Aorta (tissue), 5 donors: ENCODE measurements at regions not wholly inside any gene's neighbourhood (a gene's known extent, or its start where the extent isn't known, plus 50 kb on each side); places are given as distances from the start of the nearest gene placed in this dataset.
"Not testable (repeated sequence)": the region's sequence is repeated elsewhere in the genome, so short reads cannot be mapped to it uniquely, and the experiment has no call there.

ENCODE experiments used
- ATAC-seq: fragments of 200-7000 bp; cut with Tn5 transposase; one replicate; pipeline ENCODE4 v1.9.1; 2022; ENCODE audit warnings: moderate library complexity; ENCODE audit not compliant: low FRiP score
- DNase-seq, 2 donors: peaks; one replicate each; pipeline ENCODE4 v3.0.0-alpha.2; 2020
- H3K27ac ChIP-seq, 2 donors: one replicate each; pipeline ENCODE4 v1.5.1; 2013; ENCODE audit warnings: low read length in 2 of 2, mild to moderate bottlenecking in 2 of 2, moderate library complexity in 2 of 2, control low read depth in 1 of 2, inconsistent platforms in 1 of 2, low read depth in 1 of 2
- H3K27me3 ChIP-seq, 2 donors: one replicate each; pipeline ENCODE4 v1.6.1; 2013; ENCODE audit warnings: control low read depth in 1 of 2, low read length in 1 of 2, mild to moderate bottlenecking in 1 of 2, moderate library complexity in 1 of 2; ENCODE audit not compliant: insufficient read depth in 2 of 2, control insufficient read depth in 1 of 2
- H3K36me3 ChIP-seq, 2 donors: one replicate each; pipeline ENCODE4 v1.6.1; 2013; ENCODE audit warnings: control low read depth in 1 of 2, low read length in 1 of 2, mild to moderate bottlenecking in 1 of 2; ENCODE audit not compliant: insufficient read depth in 2 of 2, control insufficient read depth in 1 of 2
- H3K4me1 ChIP-seq, 2 donors: one replicate each; pipeline ENCODE4 v1.6.1; 2013; ENCODE audit warnings: low read length in 2 of 2, control low read depth in 1 of 2, mild to moderate bottlenecking in 1 of 2, moderate library complexity in 1 of 2; ENCODE audit not compliant: insufficient read depth in 2 of 2, control insufficient read depth in 1 of 2
- H3K4me3 ChIP-seq, 2 donors: one replicate each; pipeline ENCODE4 v1.5.1; 2013; ENCODE audit warnings: low read length in 2 of 2, control low read depth in 1 of 2, mild to moderate bottlenecking in 1 of 2
- H3K9me3 ChIP-seq: one replicate; pipeline ENCODE4 v1.6.1; 2013; ENCODE audit warnings: mild to moderate bottlenecking, low read length; ENCODE audit not compliant: control insufficient read depth
- WGBS, 2 donors: extraction: QIAGEN DNeasy Blood & Tissue Kit; methylation state at CpG; one replicate each; pipeline ENCODE4 v1.1.7; 2013; 5-methylcytosine and 5-hydroxymethylcytosine counted together
- intact Hi-C, 2 donors: fragments of 100-400 bp; cut with DNase I; formaldehyde crosslinking; loops; one replicate each; pipeline versions ENCODE4 v1.14.2 to v1.15.0; 2022
- microRNA-seq, 2 donors: library from miRNA; unstranded; fragments of <30 nt; microRNA quantifications; one replicate each; pipeline ENCODE4 v1.2.0, GENCODE V29; 2020
- donor health status: healthy with polysubstance abuse.
- donor health status: Bipolar disorder and iron deficiency.
- donor health status: DM: no; HTN: no; CAD: no.
- donor health status: DM: no; HTN: no; CAD: no.
- donor health status: DM: yes; HTN: yes; CAD: no.

- DNase-seq (no peak), ATAC-seq (no peak)
- Histone ChIP-seq H3K9me3 (no peaks in the 10 kb centered on the region), H3K4me1 (no peaks in the 10 kb centered on the region), H3K27ac (no peak overlapping the region), H3K36me3 (no peaks in the 10 kb centered on the region), H3K27me3 (no peaks in the 10 kb centered on the region), H3K4me3 (no peak overlapping the region)
- 45 to 59% methylated on average over 4 of the region's 4 CpGs for WGBS, 2 donors
- intact Hi-C loops: no loop called here
Measured at GRCh38 chr18:28267878-28268625, 91.1 kb upstream of the CDH2 start.

GRCh38 chr18:28267276-28267675 lies 90.3 kb upstream of the CDH2 start:
- Histone ChIP-seq H3K4me1 (no peaks in the 10 kb centered on the region), H3K27me3 (no peaks in the 10 kb centered on the region), H3K27ac (no peak overlapping the region), H3K36me3 (no peaks in the 10 kb centered on the region), H3K4me3 (no peak overlapping the region), H3K9me3 (no peaks in the 10 kb centered on the region)
- DNase-seq (no peak), ATAC-seq (no peak)
- 49 to 52% methylated on average over 2 of the region's 2 CpGs for WGBS, 2 donors
- intact Hi-C loops: no loop called here

GRCh38 chr18:28256166-28256565 lies 79.2 kb upstream of the CDH2 start:
- no peak for DNase-seq
- WGBS, 2 donors: 14 to 27% methylated on average over 2 of the region's 2 CpGs
- no peak overlapping the region for H3K4me3 ChIP-seq
- no peaks in the 10 kb centered on the region for H3K9me3 ChIP-seq
- no peaks in the 10 kb centered on the region for H3K27me3 ChIP-seq
- H3K36me3 ChIP-seq: no peaks in the 10 kb centered on the region
- H3K27ac ChIP-seq: no peak overlapping the region
- no peak for ATAC-seq
- no peaks in the 10 kb centered on the region for H3K4me1 ChIP-seq
- intact Hi-C loops: loop anchor here in 1 of 2 donors (5.0 kb wide), 1 partner anchor 559 kb away; no protein-coding TSS in a partner anchor

DNA sequence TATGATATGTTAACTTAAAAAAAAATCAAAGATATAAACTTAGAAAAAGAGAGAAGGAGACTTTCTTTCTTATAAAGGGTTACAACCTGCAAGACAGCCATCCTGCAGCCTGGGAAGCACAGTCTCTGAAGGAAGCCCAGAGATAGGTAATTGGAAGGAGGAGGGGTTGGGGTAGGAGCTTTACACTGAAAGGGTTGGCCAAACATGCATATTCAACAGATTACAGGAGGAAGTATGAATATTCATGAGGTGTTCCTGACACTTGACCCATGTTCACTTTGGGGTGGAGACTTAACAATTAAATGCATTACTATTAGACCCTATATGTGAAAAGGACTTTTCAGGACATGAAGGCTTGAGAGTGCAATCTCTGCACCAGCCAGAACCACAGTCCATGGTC lies 71.7 kb upstream of the CDH2 start:
- Histone ChIP-seq H3K4me3 (no peak overlapping the region), H3K27ac (no peak overlapping the region), H3K27me3 (no peaks in the 10 kb centered on the region), H3K4me1 (no peaks in the 10 kb centered on the region), H3K36me3 (no peaks in the 10 kb centered on the region), H3K9me3 (no peaks in the 10 kb centered on the region)
- intact Hi-C loops: no loop called here
- no peak for DNase-seq
- ATAC-seq: no peak

- H3K4me3 ChIP-seq, H3K27me3 ChIP-seq, H3K9me3 ChIP-seq, intact Hi-C loops, DNase-seq, H3K36me3 ChIP-seq, ATAC-seq, H3K4me1 ChIP-seq, H3K27ac ChIP-seq: not testable (repeated sequence)
- WGBS, 2 donors: 81 to 89% methylated on average over 12 to 16 of the region's 16 CpGs
Measured at GRCh38 chr18:28240626-28241025, 63.7 kb upstream of the CDH2 start.

GRCh38 chr18:28236487-28236886 lies 59.6 kb upstream of the CDH2 start:
- DNase-seq (no peak), ATAC-seq (no peak)
- WGBS, 2 donors: 84 to 87% methylated on average over 1 of the region's 1 CpG
- Histone ChIP-seq H3K9me3 (no peaks in the 10 kb centered on the region), H3K4me3 (no peak overlapping the region), H3K27ac (no peak overlapping the region), H3K27me3 (no peaks in the 10 kb centered on the region), H3K36me3 (no peaks in the 10 kb centered on the region), H3K4me1 (no peaks in the 10 kb centered on the region)
- intact Hi-C loops: no loop called here

Small RNA genes in the stretch of these regions (microRNA-seq; reads per million reads assigned to microRNA genes)
- gene MIR302F: 0 reads per million in 2 donors
